D721Med (cell line): ENCODE measurements at regions not wholly inside any gene's neighbourhood (a gene's known extent, or its start where the extent isn't known, plus 50 kb on each side); places are given as distances from the start of the nearest gene placed in this dataset.
A peak's percentile ranks its signal among the peaks of the same experiment; 100 is the strongest.

ENCODE experiments used
- DNase-seq: peaks from one replicate; pipeline ENCODE4 v3.0.0; 2011; ENCODE audit warnings: low spot score; ENCODE audit not compliant: insufficient read length
- FAIRE-seq: peaks from 2 replicates; lab custom pipeline; 2011; peaks lifted over from hg19 to GRCh38; lab: Jason Lieb, UNC
- TF ChIP-seq, protein P1 (sequence below): IDR thresholded peaks from 2 replicates; pipeline ENCODE4 v1.5.1; 2012; ENCODE audit warnings: mild to moderate bottlenecking, control low read depth; ENCODE audit not compliant: insufficient read depth; ENCODE audit errors: missing control alignments

DNA sequence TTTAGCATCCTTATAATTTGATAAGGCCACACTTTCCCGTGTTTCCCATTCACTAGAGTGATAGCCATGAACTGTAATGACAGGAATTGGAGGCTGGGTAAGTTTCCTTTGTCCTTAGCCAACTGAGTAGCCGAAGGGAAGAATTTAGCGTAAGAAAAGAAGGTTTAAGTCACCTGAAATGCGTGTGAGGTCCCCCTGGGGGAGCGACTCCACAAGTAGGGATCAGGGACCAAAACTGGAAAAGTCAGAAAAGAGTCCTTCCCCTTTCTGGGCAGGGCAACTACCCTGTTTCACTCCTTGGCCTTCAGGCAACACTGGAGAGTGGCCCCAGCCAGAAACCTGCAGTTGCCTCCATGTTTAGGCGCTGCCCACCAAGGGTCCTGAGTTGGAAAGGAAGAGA lies 81.6 kb upstream of the MED14 start:
- TF ChIP-seq, protein P1, sequence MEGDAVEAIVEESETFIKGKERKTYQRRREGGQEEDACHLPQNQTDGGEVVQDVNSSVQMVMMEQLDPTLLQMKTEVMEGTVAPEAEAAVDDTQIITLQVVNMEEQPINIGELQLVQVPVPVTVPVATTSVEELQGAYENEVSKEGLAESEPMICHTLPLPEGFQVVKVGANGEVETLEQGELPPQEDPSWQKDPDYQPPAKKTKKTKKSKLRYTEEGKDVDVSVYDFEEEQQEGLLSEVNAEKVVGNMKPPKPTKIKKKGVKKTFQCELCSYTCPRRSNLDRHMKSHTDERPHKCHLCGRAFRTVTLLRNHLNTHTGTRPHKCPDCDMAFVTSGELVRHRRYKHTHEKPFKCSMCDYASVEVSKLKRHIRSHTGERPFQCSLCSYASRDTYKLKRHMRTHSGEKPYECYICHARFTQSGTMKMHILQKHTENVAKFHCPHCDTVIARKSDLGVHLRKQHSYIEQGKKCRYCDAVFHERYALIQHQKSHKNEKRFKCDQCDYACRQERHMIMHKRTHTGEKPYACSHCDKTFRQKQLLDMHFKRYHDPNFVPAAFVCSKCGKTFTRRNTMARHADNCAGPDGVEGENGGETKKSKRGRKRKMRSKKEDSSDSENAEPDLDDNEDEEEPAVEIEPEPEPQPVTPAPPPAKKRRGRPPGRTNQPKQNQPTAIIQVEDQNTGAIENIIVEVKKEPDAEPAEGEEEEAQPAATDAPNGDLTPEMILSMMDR = no peak
- no peak for FAIRE-seq
- DNase-seq = no peak

DNA sequence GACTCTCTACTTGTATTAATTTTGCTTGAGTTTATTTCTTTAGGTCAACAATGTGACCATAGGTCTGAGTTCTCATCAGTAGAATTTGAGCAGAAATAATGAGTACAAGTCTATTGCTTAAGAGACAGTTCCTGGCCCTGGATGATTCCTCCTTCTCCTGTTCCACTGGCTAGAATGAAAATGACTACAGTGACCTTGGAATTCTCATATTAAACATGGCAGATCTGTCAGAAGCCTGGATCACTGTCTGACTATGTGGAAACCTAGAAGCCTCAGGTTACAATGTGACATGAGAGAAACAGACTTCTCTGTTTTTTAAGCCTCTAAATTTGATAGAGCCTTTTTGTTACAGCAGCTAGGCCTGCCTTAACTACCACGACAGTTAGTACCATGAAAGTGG lies 82.9 kb upstream of the MED14 start:
- FAIRE-seq (no peak), DNase-seq (no peak)
- TF ChIP-seq, protein P1 = no peak

DNA sequence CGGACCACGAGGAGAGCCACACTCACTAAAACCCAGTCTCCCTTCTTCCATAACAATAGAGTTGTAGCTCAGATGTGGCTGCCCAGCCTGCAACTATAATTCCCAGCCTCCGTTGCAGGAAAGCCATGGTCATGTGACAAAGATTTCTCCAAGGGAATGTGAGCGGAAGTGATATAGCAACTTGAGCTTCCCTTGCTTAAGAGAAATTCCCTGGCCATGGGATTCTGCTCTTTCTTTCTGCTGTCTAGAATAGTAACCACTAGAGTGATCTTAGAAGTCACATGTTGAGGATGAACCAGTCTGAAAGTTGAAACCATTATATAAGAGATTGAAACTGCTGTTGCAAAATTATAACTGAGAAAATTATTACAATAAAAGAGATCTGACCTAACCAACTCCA lies 86.4 kb upstream of the MED14 start:
- TF ChIP-seq, protein P1 = no peak
- FAIRE-seq (no peak), DNase-seq (no peak)

DNA sequence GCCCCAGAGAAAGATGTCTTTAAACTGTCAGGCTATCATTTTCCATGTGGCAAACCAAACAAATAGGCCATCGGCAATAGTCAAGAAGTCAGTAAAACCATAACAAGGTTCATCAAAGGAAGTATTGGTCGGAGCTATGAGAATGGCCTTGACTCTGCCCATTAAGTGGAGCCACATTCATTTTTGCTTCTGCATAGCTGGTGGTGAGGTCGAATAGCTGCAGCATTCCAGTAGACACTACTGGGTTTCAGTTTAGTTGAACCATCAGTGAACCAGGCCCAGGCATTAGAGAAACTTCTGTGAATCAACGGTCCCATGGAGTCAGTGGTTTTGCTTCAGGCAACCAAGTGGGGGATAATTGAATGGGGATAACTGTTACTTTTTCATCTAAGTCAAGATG lies 92.0 kb upstream of the MED14 start:
- TF ChIP-seq, protein P1 = no peak
- no peak for DNase-seq
- no peak for FAIRE-seq

DNA sequence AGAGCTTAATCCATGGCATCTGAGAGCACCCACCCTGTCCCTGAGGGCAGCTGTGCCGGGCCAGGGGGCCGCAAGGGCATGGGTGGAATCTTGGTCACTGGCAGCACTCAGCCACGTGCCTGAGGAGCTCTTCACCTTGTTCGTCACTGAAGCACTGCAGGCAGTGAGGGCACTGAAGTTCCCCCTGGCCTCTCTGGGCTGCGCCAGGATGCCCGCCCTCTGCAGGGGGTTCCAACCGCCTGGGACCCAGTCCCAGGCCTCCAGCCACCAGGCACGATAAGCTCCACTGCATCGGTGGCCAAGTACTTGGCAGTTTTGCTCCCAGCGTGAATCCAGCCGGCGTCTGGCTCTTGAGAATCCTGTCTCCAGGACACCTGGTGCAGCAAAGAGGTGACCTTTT lies 96.4 kb upstream of the MED14 start:
- TF ChIP-seq, protein P1 = no peak
- FAIRE-seq (no peak), DNase-seq (no peak)

DNA sequence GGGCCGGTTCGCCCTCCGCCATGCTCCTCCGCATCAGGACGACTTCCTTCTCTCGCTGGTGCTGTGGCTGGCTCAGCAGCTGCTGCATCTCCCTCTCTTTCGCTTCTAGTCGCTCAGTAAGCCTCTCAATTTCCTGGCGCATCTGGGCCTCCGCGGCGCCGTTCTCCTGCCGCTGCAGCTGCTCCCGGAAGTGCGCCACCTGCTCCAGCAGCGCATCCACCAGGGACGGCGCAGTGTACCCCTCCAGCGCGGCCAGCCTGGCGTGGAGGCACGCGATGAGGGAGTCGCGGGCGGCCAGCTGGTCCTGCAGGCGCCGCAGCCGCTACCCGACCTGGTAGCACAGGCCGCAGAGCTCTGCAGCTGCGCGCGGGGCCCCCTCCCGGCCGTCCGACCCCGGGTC lies 97.4 kb upstream of the MED14 start:
- TF ChIP-seq, protein P1 = no peak
- DNase-seq = peak; percentile 65
- no peak for FAIRE-seq

DNA sequence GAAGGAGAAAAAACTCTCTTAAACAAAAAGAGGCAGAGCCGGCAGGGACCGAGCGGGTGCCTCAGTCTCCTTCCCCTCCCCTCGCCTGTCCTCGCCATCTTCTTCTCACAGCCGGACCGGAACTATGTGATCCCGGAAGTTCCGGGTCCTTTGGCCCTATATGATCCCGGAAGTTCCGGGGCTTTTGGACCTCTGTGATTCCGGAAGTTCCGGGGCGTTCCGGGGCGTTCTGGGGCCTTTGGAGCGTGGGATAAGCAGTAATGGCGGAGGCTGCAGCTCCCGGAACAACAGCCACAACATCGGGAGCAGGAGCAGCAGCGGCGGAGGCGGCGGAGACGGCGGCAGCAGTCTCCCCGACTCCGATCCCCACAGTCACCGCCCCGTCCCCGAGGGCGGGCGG lies 98.9 kb upstream of the MED14 start:
- FAIRE-seq = no peak
- DNase-seq = no peak
- TF ChIP-seq, protein P1 = no peak
